ENCODE measurements at regions not wholly inside any gene's neighbourhood (a gene's known extent, or its start where the extent isn't known, plus 50 kb on each side); places are given as distances from the start of the nearest gene placed in this dataset.

GRCh38 chr1:217336724-217337123 is 294.2 kb downstream of the GPATCH2 start:
- H3K36me3 ChIP-seq (ENCODE audit: insufficient read depth, low read length) = no peaks in the 10 kb centered on the region
- no peaks in the 10 kb centered on the region for H3K9me3 ChIP-seq (ENCODE audit: control insufficient read depth, insufficient read depth, low read length)
- no peak overlapping the region for H3K9ac ChIP-seq (ENCODE audit: low read depth, low read length)
- no peaks in the 10 kb centered on the region for H3K4me1 ChIP-seq (ENCODE audit: insufficient read depth, low read length)

GRCh38 chr1:217333939-217334338 is 297.0 kb downstream of the GPATCH2 start:
- Histone ChIP-seq H3K9ac (ENCODE audit: low read depth, low read length) (no peak overlapping the region), H3K9me3 (ENCODE audit: control insufficient read depth, insufficient read depth, low read length) (peaks cover under 1% of the 10 kb centered on the region), H3K36me3 (ENCODE audit: insufficient read depth, low read length) (no peaks in the 10 kb centered on the region), H3K4me1 (ENCODE audit: insufficient read depth, low read length) (no peaks in the 10 kb centered on the region)

DNA sequence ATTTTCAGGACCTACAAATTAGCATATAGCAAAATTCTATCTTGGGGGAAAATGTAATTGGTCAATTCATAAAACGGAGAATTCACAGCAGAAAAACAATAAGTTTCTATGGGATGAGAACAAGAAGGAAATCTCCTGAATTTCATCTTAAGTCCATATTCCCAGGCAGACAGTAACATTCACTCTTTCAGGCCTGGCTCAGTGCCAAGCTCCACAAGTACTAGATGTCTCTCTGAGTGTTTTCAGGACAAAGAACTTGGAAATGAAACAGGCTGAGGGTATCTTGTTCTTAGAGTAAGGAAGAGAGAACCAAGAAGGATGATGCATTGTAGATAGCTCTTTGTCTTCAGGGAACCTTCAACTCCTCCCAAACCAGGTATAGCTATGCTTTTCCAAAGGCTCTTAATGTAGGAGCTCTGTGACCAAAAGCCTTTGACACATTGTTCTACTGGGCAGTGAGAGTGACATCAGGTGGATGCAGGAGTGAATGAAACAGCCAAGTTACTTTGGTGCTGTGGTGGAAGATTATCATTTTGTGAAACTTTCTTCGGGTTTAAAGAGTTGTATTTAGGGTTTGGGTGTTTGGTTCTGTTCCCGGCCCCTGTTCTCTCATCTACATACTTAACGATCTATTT is 298.3 kb downstream of the GPATCH2 start:
- no peaks in the 10 kb centered on the region for H3K36me3 ChIP-seq (ENCODE audit: insufficient read depth, low read length)
- H3K4me1 ChIP-seq (ENCODE audit: insufficient read depth, low read length) = no peaks in the 10 kb centered on the region
- peaks cover 3% of the 10 kb centered on the region for H3K9me3 ChIP-seq (ENCODE audit: control insufficient read depth, insufficient read depth, low read length)
- H3K9ac ChIP-seq (ENCODE audit: low read depth, low read length) = no peak overlapping the region

DNA sequence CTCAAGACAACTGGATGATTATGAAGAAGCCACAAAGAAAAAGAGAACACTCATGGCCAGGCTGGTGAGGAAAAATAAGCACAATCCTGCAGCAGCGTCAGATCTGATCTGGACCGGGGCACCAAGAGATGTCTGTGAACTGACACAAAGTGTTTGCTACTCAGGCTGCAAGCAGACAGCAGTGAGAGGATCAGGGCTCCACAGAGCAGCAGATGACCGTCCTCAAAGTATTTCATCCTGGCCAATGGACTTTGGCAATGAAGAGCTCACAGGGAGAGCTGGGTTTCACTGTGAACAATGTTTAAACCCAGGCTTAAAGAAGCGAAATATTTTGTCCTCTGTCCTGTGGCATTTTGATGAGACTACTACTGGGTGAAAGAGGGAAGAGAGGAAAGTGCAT is 299.2 kb downstream of the GPATCH2 start:
- Histone ChIP-seq H3K9me3 (ENCODE audit: control insufficient read depth, insufficient read depth, low read length) (peaks cover 3% of the 10 kb centered on the region), H3K9ac (ENCODE audit: low read depth, low read length) (no peak overlapping the region), H3K4me1 (ENCODE audit: insufficient read depth, low read length) (no peaks in the 10 kb centered on the region)

DNA sequence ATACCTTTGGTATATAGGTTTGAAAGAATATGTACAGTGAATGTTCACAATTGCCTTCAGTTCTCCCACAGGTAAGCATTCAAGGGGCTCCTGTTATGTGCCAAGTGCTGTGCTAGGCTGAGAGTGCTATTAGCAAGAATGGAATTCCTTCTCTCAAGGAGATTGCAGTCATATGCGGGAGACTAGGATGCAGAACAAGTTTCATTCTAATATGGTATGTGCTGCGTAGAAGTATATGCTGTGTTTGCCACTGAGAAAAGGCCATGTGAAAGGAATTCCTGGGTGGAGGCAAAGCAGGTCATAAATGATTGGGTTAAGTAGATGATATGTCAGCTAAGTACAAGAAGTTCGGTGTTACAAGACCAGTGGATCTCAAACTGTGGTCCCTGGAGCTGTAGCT is 303.0 kb downstream of the GPATCH2 start:
- Histone ChIP-seq H3K4me1 (ENCODE audit: insufficient read depth, low read length) (no peaks in the 10 kb centered on the region), H3K9ac (ENCODE audit: low read depth, low read length) (no peak overlapping the region), H3K36me3 (ENCODE audit: insufficient read depth, low read length) (no peaks in the 10 kb centered on the region), H3K9me3 (ENCODE audit: control insufficient read depth, insufficient read depth, low read length) (peaks cover 3% of the 10 kb centered on the region)

More for the DNA sequence above, 299.2 kb downstream of the GPATCH2 start:
- no peaks in the 10 kb centered on the region for H3K36me3 ChIP-seq (ENCODE audit: insufficient read depth, low read length)

DNA sequence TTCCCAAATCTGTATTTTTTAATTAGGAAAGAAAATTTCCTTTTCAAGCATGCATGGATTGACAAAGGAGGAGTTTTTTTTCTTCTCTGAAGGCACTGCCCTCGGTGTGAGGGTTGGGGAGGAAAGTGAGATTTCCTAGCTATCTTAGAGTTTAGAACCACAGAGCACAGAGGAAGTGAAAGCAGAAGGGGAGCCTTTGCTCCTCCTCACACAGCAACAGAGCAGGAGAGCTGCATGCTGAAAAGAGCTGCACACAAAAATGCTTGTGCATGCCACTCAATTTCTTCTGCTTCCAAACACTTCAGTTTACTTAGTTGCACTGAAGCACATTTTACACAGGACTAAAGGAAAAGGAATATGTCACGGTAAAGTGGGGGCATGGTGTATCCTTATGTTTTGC is 308.1 kb downstream of the GPATCH2 start:
- Histone ChIP-seq H3K9me3 (ENCODE audit: control insufficient read depth, insufficient read depth, low read length) (no peaks in the 10 kb centered on the region), H3K4me1 (ENCODE audit: insufficient read depth, low read length) (no peaks in the 10 kb centered on the region), H3K36me3 (ENCODE audit: insufficient read depth, low read length) (no peaks in the 10 kb centered on the region), H3K9ac (ENCODE audit: low read depth, low read length) (no peak overlapping the region)

DNA sequence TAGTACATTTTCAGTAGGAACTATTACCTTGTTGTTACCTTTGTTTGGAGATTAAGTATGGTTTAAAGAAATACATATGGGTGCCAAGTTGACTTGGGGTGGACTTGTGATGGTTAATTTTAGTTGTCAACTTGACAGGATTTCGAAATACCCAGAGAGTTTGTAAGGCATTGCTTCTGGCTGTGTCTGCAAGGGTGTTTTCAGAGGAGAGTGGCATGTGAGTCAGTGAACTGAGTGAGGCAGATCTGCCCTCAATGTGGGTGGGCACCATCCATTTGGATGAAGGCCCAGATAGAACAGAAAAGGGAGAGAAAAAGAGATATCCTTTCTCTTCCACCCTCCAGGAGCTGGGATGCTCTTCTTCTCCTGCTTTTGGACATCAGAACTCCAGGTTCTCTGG is 315.5 kb downstream of the GPATCH2 start:
- Histone ChIP-seq H3K9ac (ENCODE audit: low read depth, low read length) (no peak overlapping the region), H3K4me1 (ENCODE audit: insufficient read depth, low read length) (no peaks in the 10 kb centered on the region), H3K36me3 (ENCODE audit: insufficient read depth, low read length) (no peaks in the 10 kb centered on the region), H3K9me3 (ENCODE audit: control insufficient read depth, insufficient read depth, low read length) (no peaks in the 10 kb centered on the region)

DNA sequence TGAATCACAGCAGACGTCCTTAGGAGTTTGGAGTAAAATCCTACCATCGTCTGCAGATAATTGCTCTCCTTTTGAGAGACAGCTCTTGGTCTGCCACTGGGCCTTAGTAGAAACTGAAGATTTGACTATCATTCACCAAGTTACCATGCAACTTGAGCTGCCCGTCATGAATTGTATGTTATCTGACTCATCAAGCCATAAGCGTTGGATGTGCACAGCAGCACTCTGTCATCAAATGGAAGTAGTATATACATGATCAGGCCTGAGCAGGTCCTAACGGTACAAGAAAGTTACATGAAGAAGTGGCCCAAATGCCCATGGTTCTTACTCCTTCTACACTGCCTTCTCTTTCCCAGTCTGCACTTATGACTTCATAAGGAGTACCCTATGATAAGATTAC is 317.8 kb downstream of the GPATCH2 start:
- no peaks in the 10 kb centered on the region for H3K4me1 ChIP-seq (ENCODE audit: insufficient read depth, low read length)
- H3K9ac ChIP-seq (ENCODE audit: low read depth, low read length) = no peak overlapping the region
- H3K9me3 ChIP-seq (ENCODE audit: control insufficient read depth, insufficient read depth, low read length) = no peaks in the 10 kb centered on the region
- H3K36me3 ChIP-seq (ENCODE audit: insufficient read depth, low read length) = no peaks in the 10 kb centered on the region

DNA sequence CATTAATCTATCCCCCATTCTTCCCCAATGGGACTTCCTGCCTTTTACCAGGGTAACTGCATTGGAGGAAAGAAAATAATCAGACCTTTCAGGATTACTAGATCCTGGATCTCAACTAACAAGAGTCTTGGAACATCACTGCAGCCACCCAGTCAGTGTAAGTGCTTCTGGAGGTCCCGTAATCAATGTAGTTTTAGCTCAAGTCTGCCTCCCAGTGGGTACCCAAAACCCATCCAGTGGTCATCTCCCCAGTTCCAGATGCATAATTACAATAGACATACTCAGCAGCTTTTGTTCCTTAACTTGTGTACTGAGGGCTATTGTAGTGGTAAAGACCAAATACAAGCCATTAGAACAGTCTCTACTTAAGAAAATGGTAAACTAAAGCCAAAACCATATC is 319.1 kb downstream of the GPATCH2 start:
- H3K9me3 ChIP-seq (ENCODE audit: control insufficient read depth, insufficient read depth, low read length) = no peaks in the 10 kb centered on the region

GRCh38 chr1:217311269-217311668 is 319.6 kb downstream of the GPATCH2 start:
- no peaks in the 10 kb centered on the region for H3K4me1 ChIP-seq (ENCODE audit: insufficient read depth, low read length)
- H3K9me3 ChIP-seq (ENCODE audit: control insufficient read depth, insufficient read depth, low read length) = no peaks in the 10 kb centered on the region
- no peaks in the 10 kb centered on the region for H3K36me3 ChIP-seq (ENCODE audit: insufficient read depth, low read length)
- no peak overlapping the region for H3K9ac ChIP-seq (ENCODE audit: low read depth, low read length)

More for the DNA sequence above, 319.1 kb downstream of the GPATCH2 start:
- Histone ChIP-seq H3K9ac (ENCODE audit: low read depth, low read length) (no peak overlapping the region), H3K36me3 (ENCODE audit: insufficient read depth, low read length) (no peaks in the 10 kb centered on the region), H3K4me1 (ENCODE audit: insufficient read depth, low read length) (no peaks in the 10 kb centered on the region)

- H3K4me1 ChIP-seq (ENCODE audit: insufficient read depth, low read length) = no peaks in the 10 kb centered on the region
- H3K36me3 ChIP-seq (ENCODE audit: insufficient read depth, low read length) = no peaks in the 10 kb centered on the region
- H3K9ac ChIP-seq (ENCODE audit: low read depth, low read length) = no peak overlapping the region
- H3K9me3 ChIP-seq (ENCODE audit: control insufficient read depth, insufficient read depth, low read length) = no peaks in the 10 kb centered on the region
Measured at GRCh38 chr1:217281332-217281731, 349.6 kb downstream of the GPATCH2 start.

- Histone ChIP-seq H3K9me3 (ENCODE audit: control insufficient read depth, insufficient read depth, low read length) (no peaks in the 10 kb centered on the region), H3K36me3 (ENCODE audit: insufficient read depth, low read length) (no peaks in the 10 kb centered on the region), H3K9ac (ENCODE audit: low read depth, low read length) (no peak overlapping the region), H3K4me1 (ENCODE audit: insufficient read depth, low read length) (no peaks in the 10 kb centered on the region)
Measured at GRCh38 chr1:217275655-217276398, 355.1 kb downstream of the GPATCH2 start.

GRCh38 chr1:217274927-217275654 is 355.8 kb downstream of the GPATCH2 start:
- no peaks in the 10 kb centered on the region for H3K36me3 ChIP-seq (ENCODE audit: insufficient read depth, low read length)
- H3K9ac ChIP-seq (ENCODE audit: low read depth, low read length) = no peak overlapping the region

GRCh38 chr1:217274416-217274815 is 356.5 kb downstream of the GPATCH2 start:
- Histone ChIP-seq H3K4me1 (ENCODE audit: insufficient read depth, low read length) (no peaks in the 10 kb centered on the region), H3K36me3 (ENCODE audit: insufficient read depth, low read length) (no peaks in the 10 kb centered on the region), H3K9ac (ENCODE audit: low read depth, low read length) (no peak overlapping the region), H3K9me3 (ENCODE audit: control insufficient read depth, insufficient read depth, low read length) (no peaks in the 10 kb centered on the region)

More at GRCh38 chr1:217274927-217275654, 355.8 kb downstream of the GPATCH2 start:
- no peaks in the 10 kb centered on the region for H3K9me3 ChIP-seq (ENCODE audit: control insufficient read depth, insufficient read depth, low read length)
- H3K4me1 ChIP-seq (ENCODE audit: insufficient read depth, low read length) = no peaks in the 10 kb centered on the region

GRCh38 chr1:217273866-217274265 is 357.0 kb downstream of the GPATCH2 start:
- Histone ChIP-seq H3K9me3 (ENCODE audit: control insufficient read depth, insufficient read depth, low read length) (no peaks in the 10 kb centered on the region), H3K36me3 (ENCODE audit: insufficient read depth, low read length) (no peaks in the 10 kb centered on the region), H3K4me1 (ENCODE audit: insufficient read depth, low read length) (no peaks in the 10 kb centered on the region), H3K9ac (ENCODE audit: low read depth, low read length) (no peak overlapping the region)

Data from ES-I3 (cell line).